ENCODE measurements at regions not wholly inside any gene's neighbourhood (a gene's known extent, or its start where the extent isn't known, plus 50 kb on each side); places are given as distances from the start of the nearest gene placed in this dataset.

GRCh38 chr2:10238396-10238795 is 64.3 kb upstream of the HPCAL1 start:
- Histone ChIP-seq H3K9me3 (ENCODE audit: insufficient read depth, low read length) (no peaks in the 10 kb centered on the region), H3K4me3 (ENCODE audit: insufficient read depth, low read length, poor library complexity, severe bottlenecking) (no peak overlapping the region), H2AFZ (ENCODE audit: low read depth, low read length, severe bottlenecking) (no peak overlapping the region), H3K27ac (ENCODE audit: low read depth, low read length) (no peak overlapping the region), H4K20me1 (ENCODE audit: low read depth, low read length) (no peaks in the 10 kb centered on the region), H3K9ac (ENCODE audit: low read length) (no peak overlapping the region), H3K36me3 (ENCODE audit: low read length) (no peaks in the 10 kb centered on the region), H3K9me2 (replicated peaks; ENCODE audit: insufficient read depth, low read length) (no peaks in the 10 kb centered on the region), H3K79me2 (ENCODE audit: insufficient read depth, low read length) (no peaks in the 10 kb centered on the region), H3K27me3 (ENCODE audit: low read length) (no peaks in the 10 kb centered on the region), H3F3A (ENCODE audit: insufficient read depth) (no peaks in the 10 kb centered on the region), H3K4me2 (ENCODE audit: low read depth, low read length, poor library complexity, severe bottlenecking) (no peak overlapping the region)
- TF ChIP-seq EZH2phosphoT487 (conservative IDR thresholded peaks at IDR 0.05; ENCODE audit: low read length): no peak
- no peak for TF ChIP-seq CTCF (IDR thresholded peaks at IDR 0.05; ENCODE audit: insufficient read depth, low read length, poor library complexity, severe bottlenecking)

- no peaks in the 10 kb centered on the region for H3K36me3 ChIP-seq (ENCODE audit: low read length)
- H3K27ac ChIP-seq (ENCODE audit: low read depth, low read length): no peak overlapping the region
- no peaks in the 10 kb centered on the region for H3F3A ChIP-seq (ENCODE audit: insufficient read depth)
- no peaks in the 10 kb centered on the region for H4K20me1 ChIP-seq (ENCODE audit: low read depth, low read length)
- H2AFZ ChIP-seq (ENCODE audit: low read depth, low read length, severe bottlenecking): no peak overlapping the region
- H3K4me2 ChIP-seq (ENCODE audit: low read depth, low read length, poor library complexity, severe bottlenecking): no peak overlapping the region
- H3K9me2 ChIP-seq (replicated peaks; ENCODE audit: insufficient read depth, low read length): no peaks in the 10 kb centered on the region
- no peaks in the 10 kb centered on the region for H3K27me3 ChIP-seq (ENCODE audit: low read length)
- H3K79me2 ChIP-seq (ENCODE audit: insufficient read depth, low read length): no peaks in the 10 kb centered on the region
- TF ChIP-seq EZH2phosphoT487 (conservative IDR thresholded peaks at IDR 0.05; ENCODE audit: low read length) (no peak), CTCF (IDR thresholded peaks at IDR 0.05; ENCODE audit: insufficient read depth, low read length, poor library complexity, severe bottlenecking) (no peak)
- no peaks in the 10 kb centered on the region for H3K9me3 ChIP-seq (ENCODE audit: insufficient read depth, low read length)
- no peak overlapping the region for H3K4me3 ChIP-seq (ENCODE audit: insufficient read depth, low read length, poor library complexity, severe bottlenecking)
- H3K9ac ChIP-seq (ENCODE audit: low read length): no peak overlapping the region
These were observed 63.7 kb upstream of the HPCAL1 start for GRCh38 chr2:10238991-10239485.

- no peaks in the 10 kb centered on the region for H3K79me2 ChIP-seq (ENCODE audit: insufficient read depth, low read length)
- no peak overlapping the region for H3K27ac ChIP-seq (ENCODE audit: low read depth, low read length)
- TF ChIP-seq CTCF (IDR thresholded peaks at IDR 0.05; ENCODE audit: insufficient read depth, low read length, poor library complexity, severe bottlenecking) (peak; percentile 24), EZH2phosphoT487 (conservative IDR thresholded peaks at IDR 0.05; ENCODE audit: low read length) (no peak)
- H3K9me3 ChIP-seq (ENCODE audit: insufficient read depth, low read length): no peaks in the 10 kb centered on the region
- no peak overlapping the region for H3K4me3 ChIP-seq (ENCODE audit: insufficient read depth, low read length, poor library complexity, severe bottlenecking)
- H3K36me3 ChIP-seq (ENCODE audit: low read length): no peaks in the 10 kb centered on the region
- no peaks in the 10 kb centered on the region for H3K9me2 ChIP-seq (replicated peaks; ENCODE audit: insufficient read depth, low read length)
- no peaks in the 10 kb centered on the region for H4K20me1 ChIP-seq (ENCODE audit: low read depth, low read length)
- no peak overlapping the region for H3K9ac ChIP-seq (ENCODE audit: low read length)
- H2AFZ ChIP-seq (ENCODE audit: low read depth, low read length, severe bottlenecking): no peak overlapping the region
- no peak overlapping the region for H3K4me2 ChIP-seq (ENCODE audit: low read depth, low read length, poor library complexity, severe bottlenecking)
- H3F3A ChIP-seq (ENCODE audit: insufficient read depth): no peaks in the 10 kb centered on the region
- no peaks in the 10 kb centered on the region for H3K27me3 ChIP-seq (ENCODE audit: low read length)
These were observed 63.1 kb upstream of the HPCAL1 start for GRCh38 chr2:10239561-10239967.

Measured in SU-DHL-6 (cell line).